Testis (tissue), 2 donors: ENCODE measurements at regions not wholly inside any gene's neighbourhood (a gene's known extent, or its start where the extent isn't known, plus 50 kb on each side); places are given as distances from the start of the nearest gene placed in this dataset.

Experiments
- CTCF ChIP-seq, 3 experiments: fragments of 450-650 bp in 2 of 3; fragments of 200-600 bp in 1 of 3; sonication (generic) in 1 of 3; IDR thresholded peaks; one replicate each; pipeline ENCODE4 v1.5.1; 2016 to 2019; ENCODE audit warnings: antibody characterized with exemption in 3 of 3, mild to moderate bottlenecking in 2 of 3, moderate library complexity in 1 of 3
- POLR2A ChIP-seq: fragments of 450-650 bp; IDR thresholded peaks from one replicate; pipeline ENCODE4 v1.6.1; 2017; ENCODE audit warnings: antibody characterized with exemption, mild to moderate bottlenecking, moderate library complexity

- TF ChIP-seq CTCF (IDR thresholded peaks at IDR 0.05) (no peak), POLR2A (no peak)
These were observed 441.5 kb upstream of the CDH4 start for GRCh38 chr20:60810561-60810960.
